ENCODE measurements at regions not wholly inside any gene's neighbourhood (a gene's known extent, or its start where the extent isn't known, plus 50 kb on each side); places are given as distances from the start of the nearest gene placed in this dataset.
"Not testable (repeated sequence)": the region's sequence is repeated elsewhere in the genome, so short reads cannot be mapped to it uniquely, and the experiment has no call there.

- no peak for DNase-seq
These were observed 1578.3 kb downstream of the OLFM4 start for GRCh38 chr13:54606944-54607343.

- DNase-seq: no peak
These were observed 1578.8 kb downstream of the OLFM4 start for GRCh38 chr13:54607421-54607820.

GRCh38 chr13:54611390-54611789 lies 1582.8 kb downstream of the OLFM4 start:
- no peak for DNase-seq

- no peak for DNase-seq
These were observed 1586.1 kb downstream of the OLFM4 start for GRCh38 chr13:54614726-54615125.

GRCh38 chr13:54626504-54626903 lies 1597.9 kb downstream of the OLFM4 start:
- not testable (repeated sequence) for DNase-seq

- no peak for DNase-seq
These were observed 1599.2 kb downstream of the OLFM4 start for GRCh38 chr13:54627646-54628372.

GRCh38 chr13:54628383-54628782 lies 1599.8 kb downstream of the OLFM4 start:
- no peak for DNase-seq

- no peak for DNase-seq
These were observed 1604.8 kb downstream of the OLFM4 start for GRCh38 chr13:54633456-54633855.

- DNase-seq: no peak
These were observed 1607.6 kb downstream of the OLFM4 start for GRCh38 chr13:54636231-54636630.

- DNase-seq: no peak
These were observed 1608.8 kb downstream of the OLFM4 start for GRCh38 chr13:54637366-54637765.

GRCh38 chr13:54640719-54641118 lies 1612.1 kb downstream of the OLFM4 start:
- DNase-seq: no peak

GRCh38 chr13:54643863-54644262 lies 1615.2 kb downstream of the OLFM4 start:
- no peak for DNase-seq

- DNase-seq: no peak
These were observed 1618.7 kb downstream of the OLFM4 start for GRCh38 chr13:54647275-54647674.

- DNase-seq: no peak
These were observed 1629.0 kb downstream of the OLFM4 start for GRCh38 chr13:54657588-54657987.

- DNase-seq: no peak
These were observed 1630.2 kb downstream of the OLFM4 start for GRCh38 chr13:54658771-54659170.

- no peak for DNase-seq
These were observed 1631.7 kb downstream of the OLFM4 start for GRCh38 chr13:54660277-54660676.

- no peak for DNase-seq
These were observed 1648.0 kb downstream of the OLFM4 start for GRCh38 chr13:54676526-54677113.

GRCh38 chr13:54682184-54682583 lies 1653.6 kb downstream of the OLFM4 start:
- no peak for DNase-seq

GRCh38 chr13:54687173-54687572 lies 1658.6 kb downstream of the OLFM4 start:
- no peak for DNase-seq

GRCh38 chr13:54699831-54700230 lies 1671.2 kb downstream of the OLFM4 start:
- DNase-seq: no peak

- DNase-seq: no peak
These were observed 1677.1 kb downstream of the OLFM4 start for GRCh38 chr13:54705738-54706137.

- DNase-seq: no peak
These were observed 1677.7 kb downstream of the OLFM4 start for GRCh38 chr13:54706336-54706735.

- DNase-seq: no peak
These were observed 1680.9 kb downstream of the OLFM4 start for GRCh38 chr13:54709546-54709945.

GRCh38 chr13:54733639-54734038 lies 1705.0 kb downstream of the OLFM4 start:
- no peak for DNase-seq

- not testable (repeated sequence) for DNase-seq
These were observed 1708.6 kb downstream of the OLFM4 start for GRCh38 chr13:54737211-54737610.
